Endothelial cell of umbilical vein (primary cell): ENCODE measurements at regions not wholly inside any gene's neighbourhood (a gene's known extent, or its start where the extent isn't known, plus 50 kb on each side); places are given as distances from the start of the nearest gene placed in this dataset.

Experiments used
- FOS ChIP-seq: IDR thresholded peaks from 2 replicates; pipeline ENCODE4 v1.6.1; 2011; ENCODE audit warnings: mild to moderate bottlenecking, low read length, moderate library complexity, borderline replicate concordance; ENCODE audit not compliant: insufficient read depth
- MYC ChIP-seq: IDR thresholded peaks from one replicate; pipeline ENCODE4 v1.6.1; 2011; ENCODE audit warnings: mild to moderate bottlenecking, low read depth, low read length
- POLR2A ChIP-seq: IDR thresholded peaks from 2 replicates; pipeline ENCODE4 v1.6.1; 2012; ENCODE audit warnings: low read depth, mild to moderate bottlenecking, control low read depth, low read length
- POLR2AphosphoS5 ChIP-seq: IDR thresholded peaks from 2 replicates; pipeline ENCODE4 v1.6.1; 2012; ENCODE audit warnings: low read depth, mild to moderate bottlenecking, control low read depth, low read length, moderate library complexity; ENCODE audit not compliant: insufficient read depth
- TF ChIP-seq, protein P1 (sequence below), 2 donors: IDR thresholded peaks; 1 replicate in 1 of 2; 2 replicates in 1 of 2; pipeline ENCODE4 v1.5.1; 2011; ENCODE audit warnings: low read length in 2 of 2, mild to moderate bottlenecking in 2 of 2, moderate library complexity in 2 of 2, control low read depth in 1 of 2, inconsistent platforms in 1 of 2, low read depth in 1 of 2; ENCODE audit not compliant: insufficient read depth in 1 of 2; ENCODE audit errors: extremely low read depth in 1 of 2
- TF ChIP-seq, protein P2 (sequence below): IDR thresholded peaks from 2 replicates; pipeline ENCODE4 v1.6.1; 2011; ENCODE audit not compliant: insufficient read depth, insufficient read length

DNA sequence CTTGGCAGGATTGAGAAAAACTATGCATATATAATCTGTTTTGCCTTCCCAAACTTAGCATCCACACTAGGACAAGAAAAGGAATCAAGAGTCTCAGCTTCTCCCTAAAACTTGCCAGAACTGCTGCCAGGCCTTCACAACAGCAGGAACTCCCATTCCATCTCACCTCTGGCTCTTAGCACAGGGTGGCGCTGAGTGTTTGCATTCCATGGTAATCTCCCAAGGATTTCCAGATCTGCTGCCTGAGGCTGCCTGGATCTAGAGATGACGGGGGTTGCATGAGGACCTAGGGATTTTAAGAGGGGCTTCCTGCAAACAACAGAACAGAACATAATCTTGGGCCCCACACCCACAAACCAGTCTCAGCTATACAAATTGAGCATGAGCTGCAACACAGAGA, 87.1 kb upstream of the OPCML start:
- TF ChIP-seq, protein P1, sequence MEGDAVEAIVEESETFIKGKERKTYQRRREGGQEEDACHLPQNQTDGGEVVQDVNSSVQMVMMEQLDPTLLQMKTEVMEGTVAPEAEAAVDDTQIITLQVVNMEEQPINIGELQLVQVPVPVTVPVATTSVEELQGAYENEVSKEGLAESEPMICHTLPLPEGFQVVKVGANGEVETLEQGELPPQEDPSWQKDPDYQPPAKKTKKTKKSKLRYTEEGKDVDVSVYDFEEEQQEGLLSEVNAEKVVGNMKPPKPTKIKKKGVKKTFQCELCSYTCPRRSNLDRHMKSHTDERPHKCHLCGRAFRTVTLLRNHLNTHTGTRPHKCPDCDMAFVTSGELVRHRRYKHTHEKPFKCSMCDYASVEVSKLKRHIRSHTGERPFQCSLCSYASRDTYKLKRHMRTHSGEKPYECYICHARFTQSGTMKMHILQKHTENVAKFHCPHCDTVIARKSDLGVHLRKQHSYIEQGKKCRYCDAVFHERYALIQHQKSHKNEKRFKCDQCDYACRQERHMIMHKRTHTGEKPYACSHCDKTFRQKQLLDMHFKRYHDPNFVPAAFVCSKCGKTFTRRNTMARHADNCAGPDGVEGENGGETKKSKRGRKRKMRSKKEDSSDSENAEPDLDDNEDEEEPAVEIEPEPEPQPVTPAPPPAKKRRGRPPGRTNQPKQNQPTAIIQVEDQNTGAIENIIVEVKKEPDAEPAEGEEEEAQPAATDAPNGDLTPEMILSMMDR (IDR thresholded peaks at IDR 0.05; ENCODE audit: extremely low read depth in 1 of 2, insufficient read depth in 1 of 2, low read depth in 1 of 2, low read length in 2 of 2) = no peak
- TF ChIP-seq MYC = no peak
- TF ChIP-seq POLR2AphosphoS5 = no peak
- no peak for TF ChIP-seq POLR2A
- TF ChIP-seq, protein P2, sequence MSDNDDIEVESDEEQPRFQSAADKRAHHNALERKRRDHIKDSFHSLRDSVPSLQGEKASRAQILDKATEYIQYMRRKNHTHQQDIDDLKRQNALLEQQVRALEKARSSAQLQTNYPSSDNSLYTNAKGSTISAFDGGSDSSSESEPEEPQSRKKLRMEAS = no peak
- TF ChIP-seq FOS = no peak
